ENCODE measurements at regions not wholly inside any gene's neighbourhood (a gene's known extent, or its start where the extent isn't known, plus 50 kb on each side); places are given as distances from the start of the nearest gene placed in this dataset.
A peak's percentile ranks its signal among the peaks of the same experiment; 100 is the strongest.
"Not testable (repeated sequence)": the region's sequence is repeated elsewhere in the genome, so short reads cannot be mapped to it uniquely, and the experiment has no call there.

DNA sequence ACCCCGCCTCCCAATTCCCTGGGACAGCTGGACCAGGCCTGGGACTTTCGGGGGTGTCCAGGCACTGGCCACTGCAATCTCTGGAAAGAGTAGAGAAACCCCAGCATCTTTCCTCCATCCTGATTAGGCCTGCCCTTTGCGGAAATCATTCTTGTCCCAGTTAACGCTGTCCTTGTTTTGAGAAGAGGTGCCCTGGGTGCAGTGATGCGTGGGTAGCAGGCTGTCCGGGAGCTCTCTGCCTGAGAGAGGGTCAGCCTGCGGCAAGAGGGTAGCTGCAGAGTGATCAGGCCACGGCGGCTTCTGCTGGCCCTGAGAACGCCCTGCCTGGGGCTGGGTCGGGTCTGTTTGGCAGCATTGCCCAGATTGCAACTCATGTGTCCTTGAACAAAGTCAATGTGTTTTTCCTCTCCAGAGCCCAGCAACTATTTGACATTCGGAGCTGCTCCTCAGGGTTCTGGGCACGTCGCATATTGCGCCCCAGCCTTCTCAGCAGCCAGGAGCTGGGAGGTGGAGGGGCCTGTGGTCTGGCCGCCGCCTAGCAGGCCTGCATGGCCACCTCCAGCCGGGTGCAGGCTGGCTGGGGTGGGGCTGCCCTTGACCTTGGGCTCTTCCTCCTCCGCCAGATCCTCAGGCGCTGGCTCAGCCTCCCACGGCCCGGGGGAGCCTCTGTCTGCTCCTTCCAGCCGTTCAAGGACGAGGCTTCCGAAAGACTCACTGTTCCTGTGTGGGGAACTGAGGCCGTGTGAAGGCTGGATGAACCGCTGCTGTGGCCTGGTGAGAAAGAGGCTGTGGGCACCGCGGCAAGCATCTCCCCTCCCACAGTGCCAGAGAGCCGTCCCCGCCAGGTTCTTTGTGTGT is 150.1 kb upstream of the ZNF469 start:
- BruUV-seq (replicated peaks); H3K4me3 Mint-ChIP-seq (ENCODE audit: low read depth, unreplicated experiment); intact Hi-C loops (cut with micrococcal nuclease; ENCODE audit: unreplicated experiment); DNase-seq; H3K27ac Mint-ChIP-seq (ENCODE audit: unreplicated experiment); H3K9me3 Mint-ChIP-seq (ENCODE audit: low read depth, unreplicated experiment); H3K27me3 Mint-ChIP-seq (ENCODE audit: unreplicated experiment): not testable (repeated sequence)
- CTCF ChIA-PET: interaction anchor here (0.8 kb wide), 1 partner anchor 186 kb away, joined by 4 read pairs; no protein-coding TSS in a partner anchor
- peaks cover 26% of the 10 kb centered on the region for H3K4me1 Mint-ChIP-seq (ENCODE audit: low read depth, unreplicated experiment)
- peaks cover 23% of the 10 kb centered on the region for H3K36me3 Mint-ChIP-seq (ENCODE audit: insufficient read depth, unreplicated experiment)

GRCh38 chr16:88233621-88234420 is 148.9 kb upstream of the ZNF469 start:
- H3K27me3 Mint-ChIP-seq (ENCODE audit: unreplicated experiment); DNase-seq; intact Hi-C loops (cut with micrococcal nuclease; ENCODE audit: unreplicated experiment); H3K9me3 Mint-ChIP-seq (ENCODE audit: low read depth, unreplicated experiment); CTCF ChIA-PET; H3K4me3 Mint-ChIP-seq (ENCODE audit: low read depth, unreplicated experiment): not testable (repeated sequence)
- Mint-ChIP-seq H3K36me3 (ENCODE audit: insufficient read depth, unreplicated experiment) (peaks cover 32% of the 10 kb centered on the region), H3K4me1 (ENCODE audit: low read depth, unreplicated experiment) (peaks cover 37% of the 10 kb centered on the region), H3K27ac (ENCODE audit: unreplicated experiment) (peak overlapping the region; percentile 92)
- TSS peak; percentile 10 for BruUV-seq (replicated peaks)

GRCh38 chr16:88234421-88235271 is 148.1 kb upstream of the ZNF469 start:
- H3K9me3 Mint-ChIP-seq (ENCODE audit: low read depth, unreplicated experiment); DNase-seq; H3K27me3 Mint-ChIP-seq (ENCODE audit: unreplicated experiment); intact Hi-C loops (cut with micrococcal nuclease; ENCODE audit: unreplicated experiment); CTCF ChIA-PET: not testable (repeated sequence)
- TSS peak; percentile 43 for BruUV-seq (replicated peaks)
- Mint-ChIP-seq H3K4me3 (ENCODE audit: low read depth, unreplicated experiment) (peak overlapping the region; percentile 29), H3K4me1 (ENCODE audit: low read depth, unreplicated experiment) (peaks cover 37% of the 10 kb centered on the region), H3K36me3 (ENCODE audit: insufficient read depth, unreplicated experiment) (peaks cover 35% of the 10 kb centered on the region), H3K27ac (ENCODE audit: unreplicated experiment) (peak overlapping the region; percentile 92)

DNA sequence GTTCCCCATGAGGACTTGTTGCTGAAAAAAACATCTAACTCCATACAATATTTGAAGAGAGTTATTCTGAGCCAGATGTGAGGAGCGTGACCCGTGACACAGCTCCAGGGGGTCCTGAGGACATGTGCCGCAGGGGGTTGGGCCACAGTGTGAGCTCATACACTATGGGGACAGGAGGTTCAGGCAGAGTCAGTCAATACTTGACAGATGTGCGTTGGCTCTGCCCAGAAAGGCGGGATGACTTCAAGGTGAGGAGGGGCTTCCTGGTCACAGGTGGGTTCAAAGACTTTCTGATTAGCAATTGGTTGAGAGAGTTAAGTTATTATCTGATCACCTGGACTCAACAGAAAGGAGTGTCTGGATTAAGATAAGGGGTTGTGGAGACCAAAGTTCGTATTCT is 147.1 kb upstream of the ZNF469 start:
- H3K9me3 Mint-ChIP-seq (ENCODE audit: low read depth, unreplicated experiment): not testable (repeated sequence)

DNA sequence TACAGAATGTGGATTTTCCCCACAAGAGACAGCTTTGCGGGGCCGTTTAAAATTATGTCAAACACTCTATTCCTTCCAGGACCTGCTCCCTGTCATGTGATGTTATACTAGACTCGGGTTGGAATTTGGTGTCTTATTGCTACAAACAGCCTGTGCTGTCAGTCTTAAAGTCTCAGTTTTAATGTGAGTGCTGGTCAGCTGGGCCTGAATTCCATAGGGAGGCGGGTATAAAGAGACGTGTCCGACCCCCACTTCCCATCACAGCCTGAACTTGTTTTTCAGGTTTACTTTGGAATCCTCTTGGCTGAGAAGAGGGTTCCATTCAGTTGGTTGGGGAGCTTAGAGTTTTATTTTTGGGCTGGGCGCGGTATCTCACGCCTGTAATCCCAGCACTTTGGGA is 146.5 kb upstream of the ZNF469 start:
- Mint-ChIP-seq H3K36me3 (ENCODE audit: insufficient read depth, unreplicated experiment) (peaks cover 35% of the 10 kb centered on the region), H3K4me3 (ENCODE audit: low read depth, unreplicated experiment) (peak overlapping the region; percentile 29), H3K27ac (ENCODE audit: unreplicated experiment) (peak overlapping the region; percentile 92), H3K4me1 (ENCODE audit: low read depth, unreplicated experiment) (peaks cover 46% of the 10 kb centered on the region)
- BruUV-seq (replicated peaks); intact Hi-C loops (cut with micrococcal nuclease; ENCODE audit: unreplicated experiment); H3K9me3 Mint-ChIP-seq (ENCODE audit: low read depth, unreplicated experiment); H3K27me3 Mint-ChIP-seq (ENCODE audit: unreplicated experiment); CTCF ChIA-PET: not testable (repeated sequence)
- DNase-seq: peak; percentile 66

More for the DNA sequence above, 147.1 kb upstream of the ZNF469 start:
- Mint-ChIP-seq H3K27ac (ENCODE audit: unreplicated experiment) (peak overlapping the region; percentile 92), H3K36me3 (ENCODE audit: insufficient read depth, unreplicated experiment) (peaks cover 35% of the 10 kb centered on the region), H3K4me1 (ENCODE audit: low read depth, unreplicated experiment) (peaks cover 47% of the 10 kb centered on the region), H3K4me3 (ENCODE audit: low read depth, unreplicated experiment) (peak overlapping the region; percentile 29)
- CTCF ChIA-PET; H3K27me3 Mint-ChIP-seq (ENCODE audit: unreplicated experiment); DNase-seq; intact Hi-C loops (cut with micrococcal nuclease; ENCODE audit: unreplicated experiment): not testable (repeated sequence)
- TSS peak; percentile 8 for BruUV-seq (replicated peaks)

DNA sequence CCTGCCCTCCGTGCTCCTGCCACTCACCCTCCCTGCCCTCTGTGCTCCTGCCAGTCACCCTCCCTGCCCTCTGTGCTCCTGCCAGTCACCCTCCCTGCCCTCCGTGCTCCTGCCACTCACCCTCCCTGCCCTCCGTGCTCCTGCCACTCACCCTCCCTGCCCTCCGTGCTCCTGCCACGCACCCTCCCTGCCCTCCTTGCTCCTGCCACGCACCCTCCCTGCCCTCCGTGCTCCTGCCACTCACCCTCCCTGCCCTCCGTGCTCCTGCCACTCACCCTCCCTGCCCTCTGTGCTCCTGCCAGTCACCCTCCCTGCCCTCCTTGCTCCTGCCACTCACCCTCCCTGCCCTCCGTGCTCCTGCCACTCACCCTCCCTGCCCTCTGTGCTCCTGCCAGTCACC is 145.4 kb upstream of the ZNF469 start:
- DNase-seq; BruUV-seq (replicated peaks); H3K27me3 Mint-ChIP-seq (ENCODE audit: unreplicated experiment); CTCF ChIA-PET; intact Hi-C loops (cut with micrococcal nuclease; ENCODE audit: unreplicated experiment); H3K9me3 Mint-ChIP-seq (ENCODE audit: low read depth, unreplicated experiment): not testable (repeated sequence)
- Mint-ChIP-seq H3K4me3 (ENCODE audit: low read depth, unreplicated experiment) (peak overlapping the region; percentile 58), H3K27ac (ENCODE audit: unreplicated experiment) (peak overlapping the region; percentile 97), H3K36me3 (ENCODE audit: insufficient read depth, unreplicated experiment) (peaks cover 35% of the 10 kb centered on the region), H3K4me1 (ENCODE audit: low read depth, unreplicated experiment) (peaks cover 48% of the 10 kb centered on the region)

DNA sequence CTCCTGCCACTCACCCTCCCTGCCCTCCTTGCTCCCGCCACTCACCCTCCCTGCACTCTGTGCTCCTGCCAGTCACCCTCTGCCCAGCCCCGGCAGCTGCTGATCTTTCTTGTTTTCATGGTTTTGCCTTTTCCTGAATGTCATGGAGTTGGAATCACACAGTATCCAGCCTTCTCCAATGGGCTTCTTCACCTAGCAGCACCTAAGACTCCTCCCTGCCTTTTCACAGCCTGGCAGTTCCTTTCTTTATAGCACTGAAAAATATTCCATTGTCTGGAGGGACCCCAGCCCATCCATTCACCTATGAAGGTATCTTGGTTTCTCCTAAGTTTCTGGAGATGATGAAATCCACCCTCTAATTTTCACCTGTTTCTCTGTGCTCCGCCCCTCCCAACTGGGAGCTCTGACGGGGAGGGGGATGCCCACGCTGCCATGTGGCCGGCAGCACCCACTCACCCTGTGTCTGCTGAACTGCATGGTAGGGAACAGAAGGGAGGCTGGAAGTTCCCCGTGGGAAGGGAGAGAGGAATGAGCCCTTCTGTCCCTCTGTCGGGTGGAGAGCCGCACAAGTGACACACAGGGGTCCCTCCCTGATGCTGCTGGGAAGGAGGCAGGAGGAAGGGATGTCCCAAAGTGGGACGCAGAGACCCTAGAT is 144.9 kb upstream of the ZNF469 start:
- Mint-ChIP-seq H3K27ac (ENCODE audit: unreplicated experiment) (peak overlapping the region; percentile 97), H3K36me3 (ENCODE audit: insufficient read depth, unreplicated experiment) (peaks cover 35% of the 10 kb centered on the region), H3K4me1 (ENCODE audit: low read depth, unreplicated experiment) (peaks cover 54% of the 10 kb centered on the region), H3K4me3 (ENCODE audit: low read depth, unreplicated experiment) (peak overlapping the region; percentile 58)
- intact Hi-C loops (cut with micrococcal nuclease; ENCODE audit: unreplicated experiment); CTCF ChIA-PET; H3K9me3 Mint-ChIP-seq (ENCODE audit: low read depth, unreplicated experiment); H3K27me3 Mint-ChIP-seq (ENCODE audit: unreplicated experiment); DNase-seq; BruUV-seq (replicated peaks): not testable (repeated sequence)

DNA sequence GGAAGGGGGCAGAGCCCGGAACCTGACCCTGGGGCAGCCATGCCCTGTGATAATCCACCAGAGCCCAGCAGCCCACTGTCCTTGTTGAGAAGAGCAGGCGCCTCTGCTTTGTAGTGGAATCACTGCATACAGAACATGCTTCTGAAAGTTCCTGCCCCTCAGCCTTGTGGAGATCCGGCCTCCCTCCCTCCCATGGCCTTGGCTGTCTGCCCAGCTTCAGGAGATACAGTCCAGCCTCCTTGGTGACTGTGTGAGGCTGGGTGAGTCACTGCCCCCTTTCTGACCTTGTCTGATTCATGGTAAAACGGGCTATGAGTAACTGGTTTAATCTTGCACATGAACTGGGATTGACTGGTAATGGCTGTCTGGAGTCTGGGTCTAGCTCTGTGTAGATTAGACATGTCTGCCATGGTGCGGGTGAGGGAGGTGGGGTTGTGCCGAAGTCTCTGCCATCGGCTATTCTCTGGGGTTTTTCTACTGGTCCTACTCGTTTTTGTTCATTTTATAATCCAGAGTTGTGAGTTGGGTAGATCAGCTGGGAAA is 144.0 kb upstream of the ZNF469 start:
- H3K27me3 Mint-ChIP-seq (ENCODE audit: unreplicated experiment); CTCF ChIA-PET; H3K4me3 Mint-ChIP-seq (ENCODE audit: low read depth, unreplicated experiment); H3K9me3 Mint-ChIP-seq (ENCODE audit: low read depth, unreplicated experiment); BruUV-seq (replicated peaks); intact Hi-C loops (cut with micrococcal nuclease; ENCODE audit: unreplicated experiment): not testable (repeated sequence)
- H3K4me1 Mint-ChIP-seq (ENCODE audit: low read depth, unreplicated experiment): peaks cover 59% of the 10 kb centered on the region
- peak; percentile 97 for DNase-seq
- peak overlapping the region; percentile 97 for H3K27ac Mint-ChIP-seq (ENCODE audit: unreplicated experiment)
- H3K36me3 Mint-ChIP-seq (ENCODE audit: insufficient read depth, unreplicated experiment): peaks cover 41% of the 10 kb centered on the region

- H3K4me1 Mint-ChIP-seq (ENCODE audit: low read depth, unreplicated experiment): peaks cover 54% of the 10 kb centered on the region
- H3K4me3 Mint-ChIP-seq (ENCODE audit: low read depth, unreplicated experiment); DNase-seq; intact Hi-C loops (cut with micrococcal nuclease; ENCODE audit: unreplicated experiment); CTCF ChIA-PET; BruUV-seq (replicated peaks); H3K27me3 Mint-ChIP-seq (ENCODE audit: unreplicated experiment); H3K9me3 Mint-ChIP-seq (ENCODE audit: low read depth, unreplicated experiment): not testable (repeated sequence)
- peaks cover 47% of the 10 kb centered on the region for H3K36me3 Mint-ChIP-seq (ENCODE audit: insufficient read depth, unreplicated experiment)
- H3K27ac Mint-ChIP-seq (ENCODE audit: unreplicated experiment): peak overlapping the region; percentile 52
These were observed 142.6 kb upstream of the ZNF469 start for GRCh38 chr16:88240118-88240517.
